T-helper 2 cell treated with Interferon-gamma antibody and Interleukin-4, amounts not matched to agents 5 μg/mL and 100 μg/mL, for 36 hours (primary cell): ENCODE measurements at regions not wholly inside any gene's neighbourhood (a gene's known extent, or its start where the extent isn't known, plus 50 kb on each side); places are given as distances from the start of the nearest gene placed in this dataset.

Source experiments
- DNase-seq: peaks from one replicate; pipeline ENCODE4 v3.0.0; 2021; ENCODE audit warnings: low spot score
- H3K27ac Mint-ChIP-seq: one replicate; pipeline ENCODE4 v1.8.0; 2021; ENCODE audit warnings: mild to moderate bottlenecking, mixed read lengths
- H3K27me3 Mint-ChIP-seq: one replicate; pipeline ENCODE4 v1.8.0; 2021; ENCODE audit warnings: low read depth, mixed read lengths
- H3K36me3 Mint-ChIP-seq: one replicate; pipeline ENCODE4 v1.8.0; 2021; ENCODE audit warnings: low read depth, mixed read lengths
- H3K4me1 Mint-ChIP-seq: one replicate; pipeline ENCODE4 v1.8.0; 2021; ENCODE audit warnings: low read depth, mixed read lengths
- H3K4me3 Mint-ChIP-seq: one replicate; pipeline ENCODE4 v1.8.0; 2022; ENCODE audit warnings: mild to moderate bottlenecking, moderate library complexity, mixed read lengths
- H3K9me3 Mint-ChIP-seq: one replicate; pipeline ENCODE4 v1.8.0; 2021; ENCODE audit warnings: mixed read lengths

DNA sequence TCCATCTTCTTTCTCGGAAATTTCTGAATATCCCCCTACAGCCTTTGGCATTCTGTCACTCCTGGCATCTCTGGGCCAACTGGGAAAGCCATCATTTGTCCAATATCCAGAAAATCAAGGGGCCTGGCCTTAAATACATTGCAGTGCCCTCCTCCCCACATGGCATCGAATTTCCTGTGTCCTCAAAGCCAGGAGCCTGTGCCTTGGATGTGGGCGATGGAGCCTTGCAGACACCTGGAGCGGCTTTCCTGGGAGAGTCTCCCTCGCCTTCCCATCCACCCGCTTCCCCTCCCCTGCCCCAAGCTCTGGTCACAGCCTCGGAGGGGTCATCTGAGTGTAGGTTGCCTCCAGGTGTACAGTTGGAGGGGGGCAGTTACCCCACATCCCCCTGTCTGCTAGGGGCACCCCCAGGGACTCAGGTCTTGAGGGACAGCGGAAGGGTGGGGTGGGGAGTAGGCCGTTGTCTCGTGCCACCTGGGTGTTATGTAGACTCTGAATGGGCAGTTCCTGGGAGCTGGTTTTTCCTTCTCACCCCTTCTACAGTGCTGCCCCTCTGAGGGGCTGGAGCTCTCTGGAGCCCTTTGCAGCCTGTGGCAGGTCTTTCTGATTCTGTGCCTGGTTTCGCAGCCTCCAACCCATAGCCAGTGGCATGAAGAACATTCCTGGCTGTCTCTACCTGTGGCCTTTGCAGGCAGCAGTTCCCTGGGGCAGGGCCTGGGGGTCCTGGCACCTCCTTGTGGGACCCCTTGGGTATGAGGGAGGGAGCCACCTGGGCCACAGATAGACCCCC is 239.8 kb downstream of the SEC14L1 start:
- H3K4me1 Mint-ChIP-seq, result peaks cover 66% of the 10 kb centered on the region
- H3K27ac Mint-ChIP-seq, result peak overlapping the region; percentile 39
- no peak for DNase-seq
- H3K27me3 Mint-ChIP-seq, result no peaks in the 10 kb centered on the region
- H3K36me3 Mint-ChIP-seq, result peaks cover 47% of the 10 kb centered on the region
- H3K4me3 Mint-ChIP-seq, result no peak overlapping the region
- no peaks in the 10 kb centered on the region for H3K9me3 Mint-ChIP-seq

DNA sequence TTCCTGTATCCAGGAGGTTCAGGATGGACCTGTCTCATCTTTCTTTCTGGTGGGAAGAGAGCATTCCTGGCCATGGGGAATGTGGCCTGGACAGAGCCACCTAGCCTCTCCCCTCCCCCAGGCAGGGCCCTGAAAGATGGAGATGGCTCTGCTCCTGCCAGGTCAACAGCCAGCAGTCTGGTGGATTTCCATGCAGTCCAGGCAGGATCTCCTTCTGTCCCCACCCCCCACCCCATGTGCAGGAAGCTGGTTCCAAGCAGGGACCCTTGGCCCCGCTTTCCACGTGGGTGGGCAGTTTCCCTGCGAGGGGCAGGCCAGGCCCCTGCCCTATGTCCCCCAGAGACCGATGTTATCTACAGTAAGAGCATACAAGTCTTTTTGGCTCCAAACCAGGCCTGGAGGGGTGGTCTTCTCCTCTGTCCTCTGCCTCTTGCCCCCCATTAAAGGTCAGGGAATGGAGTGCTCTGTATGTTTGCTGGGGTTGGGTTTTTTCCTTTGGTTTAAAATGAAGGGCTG is 240.5 kb downstream of the SEC14L1 start:
- H3K4me3 Mint-ChIP-seq, result peak overlapping the region; percentile 78
- H3K27me3 Mint-ChIP-seq, result no peaks in the 10 kb centered on the region
- H3K9me3 Mint-ChIP-seq, result no peaks in the 10 kb centered on the region
- DNase-seq, result no peak
- peaks cover 65% of the 10 kb centered on the region for H3K4me1 Mint-ChIP-seq
- H3K27ac Mint-ChIP-seq, result peak overlapping the region; percentile 60
- peaks cover 46% of the 10 kb centered on the region for H3K36me3 Mint-ChIP-seq

DNA sequence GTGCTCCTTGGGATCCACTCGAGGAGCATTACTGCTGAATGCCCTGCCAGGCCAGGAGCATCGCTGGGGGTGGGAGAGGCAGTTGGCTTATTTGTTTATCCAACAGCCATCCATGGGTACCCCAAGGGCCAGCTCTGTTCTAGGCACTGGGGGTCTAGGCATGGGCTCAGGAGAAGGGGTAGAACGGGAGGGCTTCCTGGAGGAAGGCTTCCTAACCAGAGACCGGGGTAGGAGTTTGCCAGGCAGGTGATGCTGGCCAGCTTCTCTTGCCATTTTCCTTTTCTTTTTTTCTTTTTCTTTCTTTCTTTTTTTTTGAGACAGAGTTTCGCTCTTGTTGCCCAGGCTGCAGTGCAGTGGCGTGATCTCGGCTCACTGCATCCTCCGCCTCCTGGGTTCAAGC is 241.0 kb downstream of the SEC14L1 start:
- no peaks in the 10 kb centered on the region for H3K27me3 Mint-ChIP-seq
- H3K4me3 Mint-ChIP-seq, result peak overlapping the region; percentile 78
- peaks cover 48% of the 10 kb centered on the region for H3K36me3 Mint-ChIP-seq
- peaks cover 66% of the 10 kb centered on the region for H3K4me1 Mint-ChIP-seq
- H3K27ac Mint-ChIP-seq, result peak overlapping the region; percentile 83
- no peak for DNase-seq
- H3K9me3 Mint-ChIP-seq, result no peaks in the 10 kb centered on the region

DNA sequence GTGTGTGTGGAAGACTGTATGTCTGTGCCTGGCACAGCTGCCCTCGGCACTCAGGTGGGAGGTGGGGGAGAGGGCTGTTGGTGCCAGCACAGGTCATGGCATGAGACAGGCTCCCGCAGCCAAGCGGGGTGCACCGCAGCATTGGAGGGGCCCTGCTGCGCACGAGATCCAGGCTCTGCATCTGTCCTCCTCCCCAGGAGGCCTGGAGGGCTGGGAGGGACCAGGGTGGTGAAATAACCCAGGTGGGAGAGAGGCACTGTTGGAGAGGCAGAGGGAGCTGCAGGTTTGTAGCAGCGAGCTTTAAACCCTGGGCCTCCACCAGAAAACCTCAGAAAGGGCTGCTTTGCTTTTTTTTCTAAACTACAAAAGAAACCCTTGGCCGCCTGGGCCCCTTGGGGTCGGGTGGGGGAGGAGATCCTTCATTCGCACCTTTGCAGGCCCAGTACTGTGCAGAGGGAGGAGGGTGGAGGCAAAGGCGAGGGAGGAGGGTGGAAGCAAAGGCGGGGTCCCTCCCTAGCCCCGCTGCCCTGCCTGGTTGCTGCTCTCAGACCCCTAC is 241.7 kb downstream of the SEC14L1 start:
- H3K4me3 Mint-ChIP-seq, result peak overlapping the region; percentile 78
- DNase-seq, result no peak
- no peaks in the 10 kb centered on the region for H3K9me3 Mint-ChIP-seq
- H3K27ac Mint-ChIP-seq, result peak overlapping the region; percentile 83
- no peaks in the 10 kb centered on the region for H3K27me3 Mint-ChIP-seq
- peaks cover 67% of the 10 kb centered on the region for H3K4me1 Mint-ChIP-seq
- peaks cover 48% of the 10 kb centered on the region for H3K36me3 Mint-ChIP-seq

DNA sequence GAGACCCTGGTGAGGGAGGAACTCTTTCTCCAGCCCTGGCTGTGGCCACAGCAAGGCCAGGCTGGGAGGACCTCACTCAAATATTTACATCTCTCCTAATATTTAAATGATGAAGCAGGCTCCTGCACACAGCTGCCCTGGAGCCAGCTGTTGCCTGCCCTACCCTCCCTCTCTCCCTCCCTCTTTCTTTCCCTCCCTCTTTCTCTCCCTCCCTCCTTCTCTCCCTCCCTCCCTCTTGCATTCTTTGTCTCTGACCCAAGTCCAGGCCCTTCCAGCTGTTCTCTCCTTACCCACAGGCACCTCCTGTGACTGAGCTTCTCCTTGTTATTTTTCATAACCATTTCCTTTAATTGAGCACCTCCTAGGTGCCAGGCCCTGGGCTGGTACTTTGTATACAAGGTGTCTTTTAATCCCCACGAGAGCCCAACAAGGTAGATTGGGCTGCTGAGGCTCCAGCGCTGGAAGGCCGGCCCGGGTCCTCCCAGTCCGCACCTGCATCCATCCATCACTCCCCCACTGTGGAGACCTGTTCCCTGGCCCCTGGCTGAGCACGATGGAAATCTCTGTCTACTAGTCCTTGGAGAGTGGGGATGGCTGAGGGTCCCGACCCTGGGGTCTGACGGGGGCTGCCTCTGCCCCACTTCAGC is 242.3 kb downstream of the SEC14L1 start:
- Mint-ChIP-seq H3K4me3 (peak overlapping the region; percentile 78), H3K36me3 (peaks cover 44% of the 10 kb centered on the region), H3K27ac (peak overlapping the region; percentile 83), H3K9me3 (no peaks in the 10 kb centered on the region), H3K27me3 (no peaks in the 10 kb centered on the region), H3K4me1 (peaks cover 64% of the 10 kb centered on the region)
- no peak for DNase-seq

DNA sequence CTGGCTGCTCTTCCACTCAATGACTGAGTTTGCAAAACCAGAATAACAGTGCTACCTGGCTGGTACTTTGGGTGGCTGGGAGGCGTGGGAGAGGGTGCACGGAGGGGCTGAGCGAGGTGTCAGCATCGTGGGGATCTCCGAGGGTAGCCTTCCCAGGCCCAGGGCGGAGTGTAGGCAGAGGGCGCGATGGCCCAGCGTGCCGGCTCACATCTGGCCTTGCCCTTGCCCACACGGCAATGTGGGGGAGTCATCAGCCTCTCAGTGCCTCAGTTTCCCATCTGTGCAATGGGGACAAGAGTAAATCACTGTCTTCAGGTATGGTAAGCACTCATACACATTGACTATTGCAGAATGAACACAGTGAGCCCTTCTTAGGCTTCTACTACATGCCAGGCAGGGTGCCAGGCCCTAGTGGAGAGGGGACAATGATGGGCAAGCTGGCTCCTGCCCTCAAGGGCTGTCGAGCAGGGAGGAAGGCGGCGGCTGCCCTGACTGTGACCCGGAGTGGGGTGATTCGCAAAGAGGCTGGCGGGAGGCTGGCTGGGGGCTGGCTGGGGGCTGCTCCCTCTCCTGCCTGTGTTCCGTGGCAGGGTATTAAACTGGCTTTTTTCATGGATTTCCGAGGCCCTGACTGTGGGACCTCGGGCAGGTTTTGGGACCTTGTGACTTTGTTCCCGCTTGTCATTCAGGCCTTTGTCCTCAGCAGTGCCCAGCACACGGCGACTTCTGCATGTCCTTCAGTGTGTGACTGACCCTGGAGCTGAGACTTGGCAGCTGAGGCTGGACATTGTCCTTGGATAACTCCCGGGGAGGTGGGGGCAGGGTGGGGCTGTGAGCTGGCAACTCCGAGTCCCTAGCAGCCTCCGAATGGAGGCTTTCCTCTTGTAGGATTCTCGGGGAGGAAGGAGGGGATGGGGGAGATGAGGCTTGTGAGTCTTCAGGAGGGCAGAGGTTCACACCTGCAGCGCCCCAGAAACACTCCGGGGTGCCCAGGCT is 243.1 kb downstream of the SEC14L1 start:
- peak overlapping the region; percentile 83 for H3K27ac Mint-ChIP-seq
- H3K27me3 Mint-ChIP-seq, result no peaks in the 10 kb centered on the region
- H3K4me3 Mint-ChIP-seq, result no peak overlapping the region
- H3K4me1 Mint-ChIP-seq, result peaks cover 63% of the 10 kb centered on the region
- DNase-seq, result no peak
- no peaks in the 10 kb centered on the region for H3K9me3 Mint-ChIP-seq
- H3K36me3 Mint-ChIP-seq, result peaks cover 41% of the 10 kb centered on the region

DNA sequence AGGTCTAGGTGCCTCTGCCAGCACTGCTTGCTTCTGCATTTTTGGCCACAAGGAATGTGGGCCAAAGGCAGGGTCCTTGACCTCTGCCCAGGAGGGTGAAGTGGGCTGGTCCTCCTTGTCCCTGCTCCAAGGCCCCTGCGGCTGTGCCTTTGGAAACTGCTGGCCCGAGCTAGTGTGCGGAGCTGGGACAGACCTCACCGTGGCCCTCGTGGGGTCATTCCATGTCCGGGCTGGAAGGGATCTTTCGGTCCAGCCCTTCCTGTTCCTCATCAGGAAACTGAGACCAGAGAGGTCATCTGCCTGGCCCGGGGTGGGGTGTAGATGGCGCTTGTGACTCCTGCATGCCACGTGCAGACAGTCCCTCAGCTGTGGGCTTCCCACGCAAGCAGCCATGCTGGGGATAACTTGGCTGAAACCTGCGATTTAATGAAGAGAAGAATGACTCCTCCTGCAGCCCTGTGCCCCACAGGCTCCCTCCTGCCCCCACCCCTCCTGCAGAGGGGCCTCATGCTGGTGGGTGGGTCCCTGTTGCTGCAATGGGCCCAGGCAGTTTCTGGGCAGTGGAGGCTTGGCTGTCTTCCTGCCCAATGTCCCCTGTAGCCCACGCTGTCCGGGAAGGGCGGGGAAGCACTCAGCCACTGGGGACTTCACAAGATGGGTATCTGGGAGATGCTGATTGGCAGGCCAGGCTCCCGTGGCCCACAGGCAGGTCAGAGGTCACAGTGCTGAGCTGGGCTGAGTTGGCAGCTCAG is 245.2 kb downstream of the SEC14L1 start:
- no peaks in the 10 kb centered on the region for H3K27me3 Mint-ChIP-seq
- peaks cover 48% of the 10 kb centered on the region for H3K36me3 Mint-ChIP-seq
- H3K9me3 Mint-ChIP-seq, result no peaks in the 10 kb centered on the region
- peak; percentile 25 for DNase-seq
- peak overlapping the region; percentile 49 for H3K4me3 Mint-ChIP-seq
- H3K4me1 Mint-ChIP-seq, result peaks cover 66% of the 10 kb centered on the region
- peak overlapping the region; percentile 78 for H3K27ac Mint-ChIP-seq

DNA sequence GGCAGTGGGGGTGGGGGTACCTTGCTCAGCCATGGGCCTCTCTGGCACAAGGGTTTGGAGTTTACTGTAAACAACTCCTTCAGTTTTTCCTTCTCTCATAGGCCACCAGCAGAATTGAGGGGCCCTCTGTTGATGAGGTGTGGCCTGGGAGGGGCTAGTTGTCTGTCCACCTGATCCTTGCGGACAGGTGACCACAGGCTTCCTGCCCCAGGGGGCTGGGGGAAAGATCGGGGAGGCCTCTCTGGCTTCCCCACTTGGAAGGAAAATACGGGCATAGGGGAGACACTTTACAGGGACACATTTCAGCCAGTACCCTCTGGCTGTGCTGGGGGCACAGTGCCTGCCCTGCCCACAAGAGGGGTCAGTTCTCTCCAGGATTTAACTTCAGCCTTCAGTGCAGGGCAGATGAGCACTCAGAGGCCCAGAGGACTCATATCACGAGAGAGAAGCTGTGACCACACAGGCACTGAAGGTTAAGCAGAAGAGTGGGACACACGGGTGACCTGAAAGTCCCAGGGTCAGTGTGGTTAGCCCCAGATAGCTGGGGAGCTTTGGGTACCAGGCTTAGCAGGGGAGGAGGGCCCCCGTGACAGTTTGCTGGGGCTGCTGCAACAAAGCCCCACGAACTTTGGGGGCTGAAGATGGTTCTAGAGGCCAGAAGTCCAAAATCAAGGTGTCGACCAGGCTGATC is 245.9 kb downstream of the SEC14L1 start:
- Mint-ChIP-seq H3K4me1 (peaks cover 68% of the 10 kb centered on the region), H3K9me3 (no peaks in the 10 kb centered on the region), H3K27ac (peak overlapping the region; percentile 78), H3K36me3 (peaks cover 51% of the 10 kb centered on the region), H3K4me3 (peak overlapping the region; percentile 49), H3K27me3 (no peaks in the 10 kb centered on the region)
- no peak for DNase-seq

DNA sequence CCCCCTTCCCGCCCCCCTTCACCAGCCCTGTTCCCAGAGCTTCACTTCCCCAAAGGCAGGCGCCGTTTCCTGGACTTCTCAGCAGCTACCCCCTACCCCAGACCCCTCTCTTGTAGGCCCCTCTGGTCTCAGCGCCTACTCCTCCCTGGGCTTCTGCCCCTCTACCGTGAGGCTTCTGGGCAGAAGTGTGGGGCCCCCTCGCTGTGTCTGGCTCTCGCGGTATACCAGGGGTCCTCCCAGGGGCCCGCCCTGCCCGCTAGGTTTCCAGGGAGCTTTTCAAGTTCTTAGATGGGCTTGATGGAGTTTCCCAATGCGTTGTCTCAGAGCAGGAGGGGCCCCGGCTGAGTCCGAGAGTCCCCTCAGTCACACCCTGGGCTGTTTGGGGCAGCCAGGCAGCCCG is 247.1 kb downstream of the SEC14L1 start:
- Mint-ChIP-seq H3K4me3 (peak overlapping the region; percentile 60), H3K4me1 (peaks cover 68% of the 10 kb centered on the region), H3K36me3 (peaks cover 56% of the 10 kb centered on the region), H3K9me3 (no peaks in the 10 kb centered on the region), H3K27ac (peak overlapping the region; percentile 74), H3K27me3 (no peaks in the 10 kb centered on the region)
- DNase-seq, result no peak

DNA sequence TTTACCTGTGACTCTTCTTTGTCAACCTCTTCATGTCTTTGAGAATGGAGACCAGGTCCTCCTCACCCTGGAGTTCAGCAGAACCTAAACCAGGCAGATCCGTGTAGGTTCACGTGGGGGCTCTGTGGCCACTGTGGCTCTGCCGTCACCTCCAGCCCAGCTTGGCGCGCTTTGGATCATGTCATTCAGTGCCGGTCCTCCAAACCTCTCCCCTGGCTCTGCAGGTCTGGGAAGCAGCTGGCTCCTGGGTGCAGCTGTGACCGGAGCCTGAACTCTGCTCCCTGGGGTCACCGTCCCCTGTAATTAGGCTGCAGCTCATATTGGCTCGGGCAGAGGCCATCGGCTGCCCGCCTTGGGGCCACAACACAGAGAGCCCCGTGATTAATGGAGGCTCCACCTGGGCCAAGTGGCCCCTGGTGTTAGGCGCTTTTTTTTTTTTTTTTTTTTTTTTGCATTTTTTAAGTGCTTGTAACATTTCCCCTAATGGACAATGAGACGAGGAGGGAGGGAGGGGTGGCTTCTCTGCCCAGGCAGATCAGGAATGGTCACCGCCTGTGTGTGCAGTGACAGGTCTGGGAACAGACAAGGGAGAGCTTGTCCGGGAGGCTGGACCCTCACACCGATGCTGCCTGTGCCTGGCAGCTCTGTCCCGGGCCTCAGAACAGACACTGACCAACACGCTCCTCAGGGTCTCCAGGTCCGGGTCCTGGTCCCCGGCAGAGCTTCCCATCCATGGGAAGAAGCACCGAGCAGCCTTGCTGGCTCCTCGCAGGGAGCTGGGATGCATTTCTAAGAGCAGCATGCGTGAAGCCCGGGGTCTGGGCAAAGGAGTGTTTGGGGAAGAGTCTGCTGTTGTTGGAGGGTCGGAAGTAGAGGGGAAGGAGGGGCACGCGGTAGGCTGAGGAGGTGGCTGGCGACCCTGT is 247.9 kb downstream of the SEC14L1 start:
- no peaks in the 10 kb centered on the region for H3K9me3 Mint-ChIP-seq
- H3K27me3 Mint-ChIP-seq, result no peaks in the 10 kb centered on the region
- DNase-seq, result no peak
- peak overlapping the region; percentile 87 for H3K4me3 Mint-ChIP-seq
- peaks cover 52% of the 10 kb centered on the region for H3K36me3 Mint-ChIP-seq
- peaks cover 67% of the 10 kb centered on the region for H3K4me1 Mint-ChIP-seq
- H3K27ac Mint-ChIP-seq, result peak overlapping the region; percentile 90

DNA sequence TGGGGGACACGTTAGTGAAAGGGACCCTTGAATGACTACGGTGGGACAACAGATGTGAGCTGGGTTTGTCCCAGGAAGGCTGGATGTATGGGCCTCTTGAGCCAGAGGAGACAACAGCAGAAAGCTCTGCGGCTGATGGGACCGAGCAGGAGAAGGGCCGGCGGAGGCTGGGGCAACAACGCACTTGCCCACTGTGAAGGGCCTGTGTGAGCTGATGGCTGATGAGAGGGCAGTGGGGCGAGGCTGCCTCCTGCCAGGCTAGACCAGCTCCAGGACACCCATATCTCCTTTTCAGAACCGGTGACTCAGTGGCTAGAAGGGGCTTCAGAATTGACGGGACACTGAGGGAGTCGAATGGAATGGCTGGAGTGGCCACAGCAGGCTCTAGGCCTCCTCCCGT is 250.1 kb downstream of the SEC14L1 start:
- DNase-seq, result no peak
- H3K27ac Mint-ChIP-seq, result peak overlapping the region; percentile 68
- no peaks in the 10 kb centered on the region for H3K9me3 Mint-ChIP-seq
- H3K27me3 Mint-ChIP-seq, result no peaks in the 10 kb centered on the region
- H3K4me3 Mint-ChIP-seq, result peak overlapping the region; percentile 87
- H3K4me1 Mint-ChIP-seq, result peaks cover 74% of the 10 kb centered on the region
- peaks cover 48% of the 10 kb centered on the region for H3K36me3 Mint-ChIP-seq
